ENCODE measurements at regions not wholly inside any gene's neighbourhood (a gene's known extent, or its start where the extent isn't known, plus 50 kb on each side); places are given as distances from the start of the nearest gene placed in this dataset.
A peak's percentile ranks its signal among the peaks of the same experiment; 100 is the strongest.
"Not testable (repeated sequence)": the region's sequence is repeated elsewhere in the genome, so short reads cannot be mapped to it uniquely, and the experiment has no call there.

DNA sequence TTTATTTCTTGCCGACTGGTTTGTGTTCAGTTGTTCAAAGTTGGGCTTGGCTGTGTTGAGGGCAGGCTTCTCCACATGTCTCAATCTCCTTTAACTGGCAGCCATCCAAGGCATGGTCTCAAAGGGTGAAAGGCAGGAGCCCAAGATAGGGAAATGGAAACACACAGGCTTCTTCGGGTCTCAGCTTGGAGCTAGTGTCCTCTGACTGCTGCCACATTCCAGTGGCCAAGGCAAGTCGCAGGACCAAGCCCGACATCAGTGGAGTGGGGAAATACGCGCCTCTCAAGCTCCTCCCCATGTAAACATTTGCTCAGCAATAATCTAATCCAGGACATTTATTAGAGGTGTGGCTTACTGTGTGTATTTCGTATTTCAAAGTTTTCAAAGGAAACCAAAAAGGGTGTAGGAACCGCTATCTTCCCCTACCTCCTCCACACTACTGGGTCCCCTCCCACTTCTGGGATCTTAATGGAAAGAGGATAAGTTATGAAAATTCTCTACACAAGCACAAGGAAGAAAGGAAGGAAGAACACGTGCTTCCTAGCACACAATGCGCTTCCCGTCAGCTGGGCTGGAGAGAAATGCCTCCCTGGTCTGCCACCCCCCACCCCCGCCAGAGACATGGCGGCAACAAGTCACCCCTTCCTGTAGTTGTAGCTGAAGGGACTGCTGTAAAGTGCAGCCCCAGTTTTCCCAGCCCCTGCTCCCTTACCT lies 181.7 kb downstream of the FAM43A start:
- DNase-seq (ENCODE audit: low spot score), result no peak

DNA sequence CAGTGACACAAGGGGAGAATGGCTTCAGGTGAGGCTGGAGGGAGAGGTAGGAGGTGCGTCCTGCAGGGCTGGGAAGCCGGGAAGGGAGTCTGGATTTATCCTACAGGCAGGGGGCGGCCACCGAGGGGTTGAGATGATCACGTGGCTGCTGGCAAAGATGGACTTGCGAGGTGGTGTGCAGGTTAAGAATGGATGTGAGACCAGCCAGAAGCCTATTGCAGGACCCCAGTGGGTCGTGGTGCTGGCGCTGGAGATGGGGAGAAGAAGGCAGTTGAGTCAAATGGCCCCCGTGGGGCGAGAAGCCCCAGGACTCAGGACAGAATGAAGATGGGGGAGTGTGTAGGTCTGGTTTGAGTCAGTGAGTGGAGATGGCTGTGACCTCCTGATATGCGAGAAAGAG lies 183.1 kb downstream of the FAM43A start:
- no peak for DNase-seq (ENCODE audit: low spot score)

- no peak for DNase-seq (ENCODE audit: low spot score)
These were observed 183.9 kb downstream of the FAM43A start for GRCh38 chr3:194869482-194870169.

- DNase-seq (ENCODE audit: low spot score), result no peak
These were observed 184.9 kb downstream of the FAM43A start for GRCh38 chr3:194870394-194871110.

DNA sequence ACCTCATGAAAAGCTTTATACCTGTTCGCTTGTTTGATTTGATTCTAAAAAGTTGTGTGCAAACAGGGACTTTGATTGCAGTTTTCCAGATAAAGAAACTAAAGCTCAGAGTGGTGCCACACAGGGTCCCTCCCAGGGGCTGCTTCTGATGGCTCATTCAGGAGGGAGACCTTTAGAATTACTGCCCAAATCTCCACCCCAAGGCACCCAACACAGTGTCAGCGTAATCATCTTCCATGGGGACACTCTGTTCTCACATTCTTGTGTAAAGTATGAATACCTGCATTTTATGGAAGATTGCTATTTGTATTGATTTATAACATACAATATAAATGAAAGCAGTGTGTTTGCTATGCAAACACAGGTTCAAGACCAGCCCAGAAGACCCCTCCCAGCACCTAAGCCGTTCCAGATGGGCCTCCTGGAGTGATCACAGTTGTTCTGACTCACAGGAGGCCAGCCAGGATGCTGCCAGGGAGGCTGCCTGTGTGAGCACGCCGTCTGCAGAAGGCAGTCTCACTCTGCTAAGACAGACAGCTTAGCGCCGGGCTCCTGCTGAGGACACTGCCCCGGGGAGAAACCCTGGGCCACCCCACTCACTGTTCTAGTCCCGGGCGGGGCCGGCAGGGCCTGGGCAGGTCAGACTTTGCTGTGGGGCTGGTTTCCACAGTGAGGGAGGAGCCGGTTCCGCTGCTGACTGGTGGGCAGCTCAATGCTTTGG lies 185.6 kb downstream of the FAM43A start:
- peak; percentile 71 for DNase-seq (ENCODE audit: low spot score)

- DNase-seq (ENCODE audit: low spot score), result peak; percentile 64
These were observed 186.4 kb downstream of the FAM43A start for GRCh38 chr3:194871864-194872668.

- DNase-seq (ENCODE audit: low spot score), result no peak
These were observed 186.9 kb downstream of the FAM43A start for GRCh38 chr3:194872669-194872977.

DNA sequence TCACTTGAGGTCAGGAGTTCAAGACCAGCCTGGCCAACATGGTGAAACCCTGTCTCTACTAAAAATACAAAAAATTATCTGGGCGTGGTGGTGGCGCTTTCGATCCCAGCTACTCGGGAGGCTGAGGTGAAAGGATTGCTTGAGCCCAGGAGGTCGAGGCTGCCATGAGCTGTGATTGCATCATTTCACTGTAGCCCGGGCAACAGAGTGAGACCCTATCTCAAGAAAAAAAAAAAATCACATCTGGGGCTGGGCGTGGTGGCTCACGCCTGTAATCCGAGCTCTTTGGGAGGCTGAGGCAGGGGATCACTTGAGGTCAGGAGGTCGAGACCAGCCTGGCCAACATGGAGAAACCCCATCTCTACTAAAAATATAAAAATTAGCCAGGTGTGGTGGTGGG lies 187.8 kb downstream of the FAM43A start:
- not testable (repeated sequence) for DNase-seq (ENCODE audit: low spot score)

- no peak for DNase-seq (ENCODE audit: low spot score)
These were observed 188.5 kb downstream of the FAM43A start for GRCh38 chr3:194874206-194874605.

GRCh38 chr3:194874783-194875182 lies 189.1 kb downstream of the FAM43A start:
- no peak for DNase-seq (ENCODE audit: low spot score)

- no peak for DNase-seq (ENCODE audit: low spot score)
These were observed 190.1 kb downstream of the FAM43A start for GRCh38 chr3:194875581-194876402.

GRCh38 chr3:194876403-194877095 lies 190.9 kb downstream of the FAM43A start:
- DNase-seq (ENCODE audit: low spot score), result no peak

- DNase-seq (ENCODE audit: low spot score), result no peak
These were observed 191.8 kb downstream of the FAM43A start for GRCh38 chr3:194877291-194878119.

- DNase-seq (ENCODE audit: low spot score), result no peak
These were observed 193.6 kb downstream of the FAM43A start for GRCh38 chr3:194879126-194879877.

GRCh38 chr3:194879991-194880939 lies 194.6 kb downstream of the FAM43A start:
- no peak for DNase-seq (ENCODE audit: low spot score)

DNA sequence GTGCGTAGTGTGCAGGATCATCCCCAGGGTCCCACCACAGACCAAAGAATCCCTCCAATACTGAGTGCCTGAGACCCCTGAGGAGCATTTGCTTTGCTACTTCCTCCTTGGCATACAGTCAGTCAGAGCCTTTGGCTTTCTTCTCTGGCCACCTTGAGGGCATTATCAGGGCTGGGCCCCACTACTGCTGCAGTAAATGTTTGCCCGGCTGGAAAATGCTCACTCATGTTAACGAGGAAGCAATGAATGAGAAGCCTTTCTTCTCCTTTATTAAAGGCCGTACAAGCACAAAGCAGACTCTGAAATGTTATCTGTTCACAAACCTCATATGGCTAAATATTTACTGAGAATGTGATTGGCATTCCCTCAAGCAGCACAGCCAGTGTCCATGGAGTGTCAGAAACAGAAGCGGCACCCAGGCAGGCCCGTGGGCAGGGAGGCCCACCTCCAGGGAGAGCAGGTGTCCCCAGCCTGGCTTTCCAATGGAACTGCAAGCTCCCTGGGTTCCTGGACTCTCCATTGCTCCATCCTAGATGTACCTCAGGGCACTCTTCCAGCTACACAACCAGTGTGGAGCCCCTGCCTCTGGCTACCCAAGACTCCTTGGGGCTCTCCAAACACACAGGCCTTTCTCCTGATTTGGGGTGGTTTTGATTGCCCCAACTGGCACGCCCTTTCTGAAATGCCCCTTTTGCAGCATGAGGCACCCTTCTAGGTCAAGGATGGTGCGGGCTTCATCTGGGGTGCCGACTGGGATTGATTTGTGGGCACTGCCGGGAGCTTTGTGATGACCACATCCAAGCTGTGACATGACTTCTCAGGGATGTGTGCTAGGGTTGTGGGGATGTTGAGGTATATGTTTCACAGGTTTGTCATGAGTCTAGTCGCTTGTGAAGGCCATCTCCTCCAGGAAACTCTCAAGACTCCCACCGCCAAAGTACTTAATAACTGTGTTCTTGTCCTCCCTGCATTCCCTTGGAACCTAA lies 195.6 kb downstream of the FAM43A start:
- DNase-seq (ENCODE audit: low spot score), result no peak

Measured in COLO829 (cell line).